Brain microvascular endothelial cell (primary cell): ENCODE measurements at regions not wholly inside any gene's neighbourhood (a gene's known extent, or its start where the extent isn't known, plus 50 kb on each side); places are given as distances from the start of the nearest gene placed in this dataset.

Source experiments
- DNase-seq: peaks from one replicate; pipeline ENCODE4 v3.0.0-alpha.2; 2020
- H3K27ac ChIP-seq: fragments of 250-450 bp; sonication (Bioruptor Pico); 2 replicates; pipeline ENCODE4 v1.5.1; 2020; ENCODE audit warnings: mild to moderate bottlenecking, moderate library complexity
- H3K27me3 ChIP-seq: fragments of 250-450 bp; sonication (Bioruptor Pico); replicated peaks from 2 replicates; pipeline ENCODE4 v1.5.1; 2020; ENCODE audit warnings: mild to moderate bottlenecking
- H3K36me3 ChIP-seq: fragments of 250-450 bp; sonication (Bioruptor Pico); replicated peaks from 2 replicates; pipeline ENCODE4 v1.5.1; 2020; ENCODE audit warnings: mild to moderate bottlenecking
- H3K4me3 ChIP-seq: 2 replicates; pipeline ENCODE4 v1.5.1; 2011; ENCODE audit warnings: low read depth, mild to moderate bottlenecking, control low read depth, low read length, moderate library complexity
- in situ Hi-C: cut with HindIII; loops from 2 replicates; pipeline ENCODE4 v1.10.0; 2017; ENCODE audit warnings: low sequenced_read_pairs, low pct_ligation_motif_present
- TF ChIP-seq, protein P1 (sequence below): IDR thresholded peaks from 2 replicates; pipeline ENCODE4 v1.5.1; 2011; ENCODE audit warnings: low read depth, mild to moderate bottlenecking, moderate library complexity, low read length, control low read depth, inconsistent platforms; ENCODE audit errors: missing control alignments

DNA sequence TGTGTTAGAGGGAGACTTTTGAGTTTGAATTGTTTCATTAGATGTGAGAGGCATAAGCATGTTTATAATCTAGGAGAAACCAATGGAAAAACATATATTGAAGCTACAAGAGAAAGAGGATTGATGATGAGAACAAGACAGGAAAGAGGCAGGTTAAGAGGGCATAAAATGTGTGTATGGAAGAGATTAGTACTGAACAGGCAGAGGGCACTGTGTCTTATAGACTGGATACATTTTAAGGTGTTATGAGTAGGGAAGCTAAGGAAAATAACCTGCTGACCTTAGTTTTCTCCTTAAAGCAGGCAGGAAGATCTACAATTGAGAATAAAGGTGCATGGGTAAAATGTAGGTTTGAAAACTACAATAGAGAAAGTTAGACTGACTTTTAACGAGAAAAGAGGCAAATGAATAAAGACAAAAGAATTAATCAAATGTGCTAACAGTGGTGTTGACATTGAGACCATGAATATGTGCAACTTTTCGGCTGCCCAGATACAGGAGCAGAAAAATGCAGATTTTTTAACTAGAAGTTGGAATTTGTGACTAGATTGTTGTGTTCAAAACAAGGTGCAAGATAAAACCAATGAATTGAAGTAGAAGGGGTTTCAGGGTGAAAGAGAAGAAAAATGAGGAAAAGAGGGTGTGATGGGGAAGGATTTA, 846.3 kb downstream of the HACE1 start:
- no peak for DNase-seq
- Histone ChIP-seq H3K27ac (no peak overlapping the region), H3K27me3 (no peaks in the 10 kb centered on the region), H3K4me3 (no peak overlapping the region), H3K36me3 (no peaks in the 10 kb centered on the region)
- TF ChIP-seq, protein P1, sequence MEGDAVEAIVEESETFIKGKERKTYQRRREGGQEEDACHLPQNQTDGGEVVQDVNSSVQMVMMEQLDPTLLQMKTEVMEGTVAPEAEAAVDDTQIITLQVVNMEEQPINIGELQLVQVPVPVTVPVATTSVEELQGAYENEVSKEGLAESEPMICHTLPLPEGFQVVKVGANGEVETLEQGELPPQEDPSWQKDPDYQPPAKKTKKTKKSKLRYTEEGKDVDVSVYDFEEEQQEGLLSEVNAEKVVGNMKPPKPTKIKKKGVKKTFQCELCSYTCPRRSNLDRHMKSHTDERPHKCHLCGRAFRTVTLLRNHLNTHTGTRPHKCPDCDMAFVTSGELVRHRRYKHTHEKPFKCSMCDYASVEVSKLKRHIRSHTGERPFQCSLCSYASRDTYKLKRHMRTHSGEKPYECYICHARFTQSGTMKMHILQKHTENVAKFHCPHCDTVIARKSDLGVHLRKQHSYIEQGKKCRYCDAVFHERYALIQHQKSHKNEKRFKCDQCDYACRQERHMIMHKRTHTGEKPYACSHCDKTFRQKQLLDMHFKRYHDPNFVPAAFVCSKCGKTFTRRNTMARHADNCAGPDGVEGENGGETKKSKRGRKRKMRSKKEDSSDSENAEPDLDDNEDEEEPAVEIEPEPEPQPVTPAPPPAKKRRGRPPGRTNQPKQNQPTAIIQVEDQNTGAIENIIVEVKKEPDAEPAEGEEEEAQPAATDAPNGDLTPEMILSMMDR = no peak
- in situ Hi-C loops = no loop called here

DNA sequence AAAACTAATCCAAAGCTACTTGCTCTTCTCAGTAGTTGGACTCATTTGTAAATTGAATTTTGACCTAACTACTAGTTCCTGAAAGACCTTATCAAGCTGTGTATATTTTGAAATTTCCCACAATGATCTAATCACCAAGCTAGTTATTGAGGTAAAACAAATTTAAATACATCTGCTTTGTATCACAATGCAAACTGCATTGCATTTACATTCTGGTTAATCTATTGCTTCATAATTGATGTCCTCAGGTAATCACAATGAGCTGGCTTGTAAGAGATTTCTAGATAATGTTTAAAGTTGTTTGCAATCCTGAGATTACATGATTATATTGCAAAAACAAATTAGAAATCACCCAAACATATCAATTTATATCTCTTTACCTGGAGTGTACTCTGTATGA, 848.8 kb downstream of the HACE1 start:
- TF ChIP-seq, protein P1 = no peak
- no peak for DNase-seq
- Histone ChIP-seq H3K27me3 (no peaks in the 10 kb centered on the region), H3K4me3 (no peak overlapping the region), H3K36me3 (no peaks in the 10 kb centered on the region), H3K27ac (no peak overlapping the region)
- in situ Hi-C loops = no loop called here

DNA sequence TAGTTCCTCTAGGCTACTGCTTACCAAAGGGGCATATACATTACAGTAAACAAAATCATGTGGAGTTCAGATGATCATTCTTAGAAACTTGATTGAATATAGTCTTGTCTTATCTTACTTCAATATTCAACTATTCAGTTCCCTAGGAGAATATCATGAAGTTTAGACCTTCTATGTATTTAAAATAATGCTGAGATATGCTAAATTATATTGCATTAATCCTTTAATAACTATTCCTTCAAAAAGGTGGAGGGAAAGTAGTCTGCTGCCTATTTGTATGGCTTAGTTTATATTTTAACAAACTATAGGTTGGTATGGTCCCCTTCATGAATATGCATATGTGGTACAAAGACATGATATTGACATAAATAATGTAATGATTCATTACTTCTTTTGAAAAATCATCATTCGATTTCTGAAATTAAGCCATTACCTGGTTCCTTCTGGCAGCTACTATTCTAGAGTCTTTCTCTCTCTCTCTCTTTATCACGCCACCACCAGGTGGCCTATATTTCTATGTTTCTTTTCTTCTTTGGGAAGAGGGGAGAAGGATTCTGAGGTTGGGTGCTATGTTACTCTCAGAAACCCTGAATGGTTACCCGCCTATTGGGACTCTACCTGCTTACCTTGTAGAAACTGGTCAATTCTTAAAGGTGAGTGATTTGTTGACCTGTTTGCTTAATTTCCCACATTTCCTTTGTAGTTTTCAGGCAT, 855.8 kb downstream of the HACE1 start:
- in situ Hi-C loops = no loop called here
- TF ChIP-seq, protein P1 = no peak
- DNase-seq = no peak
- no peaks in the 10 kb centered on the region for H3K36me3 ChIP-seq
- H3K4me3 ChIP-seq = no peak overlapping the region
- no peak overlapping the region for H3K27ac ChIP-seq
- H3K27me3 ChIP-seq = no peaks in the 10 kb centered on the region

DNA sequence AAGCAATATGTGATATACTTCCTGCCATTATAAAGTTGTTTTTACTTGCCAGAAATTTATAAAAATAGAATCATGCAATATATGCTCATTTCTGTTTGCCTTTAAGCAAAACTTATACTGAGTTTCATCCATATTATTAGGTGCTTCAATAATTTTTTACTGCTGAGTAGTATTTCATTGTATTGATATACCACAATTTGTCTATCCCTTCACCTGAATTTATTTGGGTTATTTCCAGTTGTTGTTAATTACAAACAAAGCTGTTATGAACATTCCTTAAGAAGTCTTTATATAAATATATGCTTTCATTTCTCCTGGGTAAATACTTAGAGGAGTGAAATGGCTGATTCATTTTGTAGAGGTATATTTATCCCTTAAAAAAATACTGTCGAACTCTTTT, 864.1 kb downstream of the HACE1 start:
- Histone ChIP-seq H3K27me3 (no peaks in the 10 kb centered on the region), H3K36me3 (no peaks in the 10 kb centered on the region), H3K4me3 (no peak overlapping the region), H3K27ac (no peak overlapping the region)
- in situ Hi-C loops = no loop called here
- TF ChIP-seq, protein P1 = no peak
- no peak for DNase-seq

DNA sequence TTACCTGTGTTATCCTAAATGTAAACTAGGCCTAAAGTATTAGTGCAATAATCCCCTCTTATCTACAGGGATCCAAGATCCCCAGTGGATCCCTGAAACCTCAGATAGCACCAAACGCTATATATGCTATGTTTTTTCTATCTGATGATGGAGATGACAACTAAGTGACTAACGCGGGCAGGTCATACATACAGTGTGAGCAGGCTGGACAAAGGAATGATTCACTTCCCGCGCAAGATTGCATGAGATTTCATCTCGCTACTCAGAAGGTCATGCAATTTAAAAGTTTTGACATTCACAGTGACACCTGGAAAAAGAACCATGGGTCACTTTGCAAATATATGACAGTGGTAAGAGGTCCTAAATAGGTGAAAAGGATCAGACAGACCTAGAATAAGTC, 875.9 kb downstream of the HACE1 start:
- TF ChIP-seq, protein P1 = no peak
- Histone ChIP-seq H3K4me3 (no peak overlapping the region), H3K36me3 (no peaks in the 10 kb centered on the region), H3K27ac (no peak overlapping the region), H3K27me3 (no peaks in the 10 kb centered on the region)
- DNase-seq = peak; percentile 12
- in situ Hi-C loops = no loop called here

DNA sequence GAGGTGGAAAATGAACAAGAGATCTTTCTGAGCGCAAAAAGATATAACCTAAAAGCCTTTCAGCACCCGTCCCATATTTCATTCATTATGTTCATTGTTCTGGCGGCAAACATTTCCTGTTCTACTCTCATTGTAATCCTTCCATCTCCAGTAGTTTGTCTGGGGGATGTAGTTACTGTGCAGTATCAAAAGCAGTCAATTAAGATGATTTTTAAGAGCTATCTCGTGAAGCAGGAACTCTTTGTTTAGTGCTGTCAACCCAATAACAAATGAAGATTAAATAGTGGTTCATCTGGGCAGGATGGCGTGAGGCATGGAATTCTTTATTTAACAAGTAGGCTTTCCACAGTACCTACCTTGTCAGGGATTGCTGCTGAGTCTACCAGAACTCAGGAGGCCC, 876.7 kb downstream of the HACE1 start:
- Histone ChIP-seq H3K4me3 (no peak overlapping the region), H3K27ac (no peak overlapping the region), H3K36me3 (no peaks in the 10 kb centered on the region), H3K27me3 (no peaks in the 10 kb centered on the region)
- DNase-seq = no peak
- TF ChIP-seq, protein P1 = no peak
- in situ Hi-C loops = no loop called here
